NCI-H82 treated with DMSO at 0.1 percent for 48 hours (cell line): ENCODE measurements at regions not wholly inside any gene's neighbourhood (a gene's known extent, or its start where the extent isn't known, plus 50 kb on each side); places are given as distances from the start of the nearest gene placed in this dataset.
"Not testable (repeated sequence)": the region's sequence is repeated elsewhere in the genome, so short reads cannot be mapped to it uniquely, and the experiment has no call there.

Experiments
- DNase-seq: peaks from one replicate; lab custom pipeline; 2025; ENCODE audit not compliant: unreplicated experiment; lab: John Stamatoyannopoulos, UW

- peak; percentile 87 for DNase-seq
Measured at GRCh38 chr11:116384407-116384806, 388.4 kb downstream of the BUD13 start.

- DNase-seq = peak; percentile 35
Measured at GRCh38 chr11:116379185-116379828, 393.5 kb downstream of the BUD13 start.

- DNase-seq = no peak
Measured at GRCh38 chr11:116376547-116376946, 396.2 kb downstream of the BUD13 start.

GRCh38 chr11:116376054-116376453 is 396.7 kb downstream of the BUD13 start:
- DNase-seq = no peak

- DNase-seq = no peak
Measured at GRCh38 chr11:116375221-116375620, 397.6 kb downstream of the BUD13 start.

- no peak for DNase-seq
Measured at GRCh38 chr11:116374085-116374484, 398.7 kb downstream of the BUD13 start.

GRCh38 chr11:116373104-116373944 is 399.5 kb downstream of the BUD13 start:
- DNase-seq = peak; percentile 98

- DNase-seq = peak; percentile 92
Measured at GRCh38 chr11:116371146-116371545, 401.6 kb downstream of the BUD13 start.

GRCh38 chr11:116368784-116369183 is 404.0 kb downstream of the BUD13 start:
- no peak for DNase-seq

- DNase-seq = no peak
Measured at GRCh38 chr11:116366980-116367645, 405.7 kb downstream of the BUD13 start.

- no peak for DNase-seq
Measured at GRCh38 chr11:116366451-116366850, 406.3 kb downstream of the BUD13 start.

- DNase-seq = not testable (repeated sequence)
Measured at GRCh38 chr11:116364925-116365324, 407.9 kb downstream of the BUD13 start.

GRCh38 chr11:116364348-116364747 is 408.4 kb downstream of the BUD13 start:
- DNase-seq = no peak

- DNase-seq = no peak
Measured at GRCh38 chr11:116360221-116360941, 412.4 kb downstream of the BUD13 start.

GRCh38 chr11:116357784-116358544 is 414.8 kb downstream of the BUD13 start:
- no peak for DNase-seq

- no peak for DNase-seq
Measured at GRCh38 chr11:116356451-116356850, 416.3 kb downstream of the BUD13 start.

GRCh38 chr11:116355104-116355503 is 417.7 kb downstream of the BUD13 start:
- DNase-seq = no peak

- DNase-seq = no peak
Measured at GRCh38 chr11:116353589-116353988, 419.2 kb downstream of the BUD13 start.

GRCh38 chr11:116352881-116353280 is 419.9 kb downstream of the BUD13 start:
- no peak for DNase-seq

GRCh38 chr11:116348226-116348625 is 424.6 kb downstream of the BUD13 start:
- no peak for DNase-seq
